ENCODE measurements at regions not wholly inside any gene's neighbourhood (a gene's known extent, or its start where the extent isn't known, plus 50 kb on each side); places are given as distances from the start of the nearest gene placed in this dataset.

DNA sequence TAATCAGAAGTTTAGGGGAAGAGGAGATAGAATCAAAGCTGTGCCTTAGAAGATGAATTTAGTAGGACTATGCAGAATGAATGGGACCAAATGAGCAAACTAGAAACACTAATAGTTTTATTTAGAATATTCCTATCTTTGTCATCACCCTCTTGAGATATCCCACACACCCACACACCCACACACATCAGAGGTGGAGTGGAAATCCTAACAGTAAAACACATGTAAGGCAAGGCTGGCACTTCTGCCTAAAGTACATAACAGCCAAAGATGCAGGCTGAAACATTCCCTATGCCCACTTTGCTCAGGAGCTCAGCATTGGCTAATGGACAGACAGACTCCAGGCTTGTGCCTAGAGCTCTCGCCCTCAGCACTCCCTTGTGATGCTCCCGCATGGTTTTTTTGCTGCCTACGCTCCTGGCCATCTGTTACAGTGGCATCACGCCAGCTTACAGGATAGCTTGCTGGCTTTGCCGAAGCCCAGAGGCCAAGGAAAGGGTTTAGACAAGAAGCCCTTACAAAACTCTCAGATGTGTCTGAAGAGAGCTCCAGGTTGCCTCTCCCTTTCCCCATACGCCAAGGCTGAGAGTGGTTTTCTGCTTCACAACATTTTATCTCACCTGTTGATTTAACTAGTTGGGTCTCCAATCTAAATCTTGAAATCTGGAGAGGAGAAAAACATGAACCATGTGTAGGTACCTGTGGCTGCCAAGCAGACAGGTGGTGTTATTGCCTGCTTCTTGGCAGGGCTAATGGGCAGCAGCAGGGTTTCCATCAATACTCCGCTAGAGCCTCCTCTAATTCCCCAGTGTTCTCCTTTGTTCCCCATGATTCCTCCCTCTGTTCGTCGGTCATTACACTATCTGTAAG lies 282.6 kb upstream of the ID4 start:
- no peak for TF ChIP-seq EZH2phosphoT487 (IDR thresholded peaks at IDR 0.05; ENCODE audit: borderline replicate concordance, low read length)
- TF ChIP-seq, protein P1, sequence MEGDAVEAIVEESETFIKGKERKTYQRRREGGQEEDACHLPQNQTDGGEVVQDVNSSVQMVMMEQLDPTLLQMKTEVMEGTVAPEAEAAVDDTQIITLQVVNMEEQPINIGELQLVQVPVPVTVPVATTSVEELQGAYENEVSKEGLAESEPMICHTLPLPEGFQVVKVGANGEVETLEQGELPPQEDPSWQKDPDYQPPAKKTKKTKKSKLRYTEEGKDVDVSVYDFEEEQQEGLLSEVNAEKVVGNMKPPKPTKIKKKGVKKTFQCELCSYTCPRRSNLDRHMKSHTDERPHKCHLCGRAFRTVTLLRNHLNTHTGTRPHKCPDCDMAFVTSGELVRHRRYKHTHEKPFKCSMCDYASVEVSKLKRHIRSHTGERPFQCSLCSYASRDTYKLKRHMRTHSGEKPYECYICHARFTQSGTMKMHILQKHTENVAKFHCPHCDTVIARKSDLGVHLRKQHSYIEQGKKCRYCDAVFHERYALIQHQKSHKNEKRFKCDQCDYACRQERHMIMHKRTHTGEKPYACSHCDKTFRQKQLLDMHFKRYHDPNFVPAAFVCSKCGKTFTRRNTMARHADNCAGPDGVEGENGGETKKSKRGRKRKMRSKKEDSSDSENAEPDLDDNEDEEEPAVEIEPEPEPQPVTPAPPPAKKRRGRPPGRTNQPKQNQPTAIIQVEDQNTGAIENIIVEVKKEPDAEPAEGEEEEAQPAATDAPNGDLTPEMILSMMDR (conservative IDR thresholded peaks at IDR 0.05; ENCODE audit: low read depth, low read length) = no peak
- no peak for TF ChIP-seq EZH2 (IDR thresholded peaks at IDR 0.05; ENCODE audit: low read length, unreplicated experiment)

Measured in PC-3 (cell line).